Esophagus (tissue), 2 donors: ENCODE measurements at regions not wholly inside any gene's neighbourhood (a gene's known extent, or its start where the extent isn't known, plus 50 kb on each side); places are given as distances from the start of the nearest gene placed in this dataset.

ENCODE experiments used
- H3K27ac ChIP-seq, 2 donors: one replicate each; pipeline ENCODE4 v1.5.1; 2013; ENCODE audit warnings: low read depth in 2 of 2, mild to moderate bottlenecking in 2 of 2, inconsistent platforms in 1 of 2, low read length in 1 of 2, moderate library complexity in 1 of 2
- H3K27me3 ChIP-seq, 2 donors: one replicate each; pipeline ENCODE4 v1.6.1; 2013; ENCODE audit warnings: low read length in 2 of 2, control low read depth in 1 of 2, mild to moderate bottlenecking in 1 of 2; ENCODE audit not compliant: insufficient read depth in 2 of 2, control insufficient read depth in 1 of 2
- H3K36me3 ChIP-seq, 2 donors: one replicate each; pipeline ENCODE4 v1.6.1; 2013; ENCODE audit warnings: low read length in 1 of 2; ENCODE audit not compliant: control insufficient read depth in 2 of 2, insufficient read depth in 2 of 2
- H3K4me1 ChIP-seq, 2 donors: one replicate each; pipeline ENCODE4 v1.6.1; 2013; ENCODE audit warnings: low read length in 1 of 2; ENCODE audit not compliant: control insufficient read depth in 2 of 2, insufficient read depth in 2 of 2
- H3K4me3 ChIP-seq, 2 donors: one replicate each; pipeline ENCODE4 v1.5.1; 2013; ENCODE audit warnings: low read length in 2 of 2, mild to moderate bottlenecking in 2 of 2, low read depth in 1 of 2, moderate library complexity in 1 of 2
- H3K9me3 ChIP-seq, 2 donors: one replicate each; pipeline ENCODE4 v1.6.1; 2013; ENCODE audit warnings: mild to moderate bottlenecking in 2 of 2, low read depth in 1 of 2, low read length in 1 of 2, moderate library complexity in 1 of 2; ENCODE audit not compliant: control insufficient read depth in 2 of 2, insufficient read depth in 1 of 2
- WGBS, 2 donors: extraction: QIAGEN DNeasy Blood & Tissue Kit; methylation state at CpG; one replicate each; pipeline ENCODE4 v1.1.7; 2013; 5-methylcytosine and 5-hydroxymethylcytosine counted together
- donor health status: healthy with polysubstance abuse.
- donor health status: Bipolar disorder and iron deficiency.

DNA sequence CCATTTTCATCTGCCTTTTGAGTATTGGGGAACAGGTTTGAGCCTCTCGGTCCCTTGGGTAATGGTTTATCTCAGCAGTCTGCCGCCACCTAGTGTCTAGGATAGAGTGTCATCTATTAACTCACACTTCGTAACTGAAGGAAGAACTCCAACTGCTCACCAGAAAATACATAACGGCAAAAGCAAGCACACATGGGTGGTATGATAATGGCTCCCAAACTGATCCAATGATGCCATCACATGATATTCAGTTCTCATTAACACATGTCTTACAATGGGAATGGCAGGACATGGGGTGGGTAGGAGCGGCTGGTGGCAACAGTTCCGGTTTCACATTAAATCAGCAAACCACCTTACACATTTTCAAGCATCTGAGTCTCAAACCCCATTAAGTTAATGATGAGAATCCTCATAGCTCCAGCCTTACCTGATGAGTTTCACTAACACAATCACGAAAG, 110.7 kb upstream of the PHACTR1 start:
- H3K27ac ChIP-seq = no peak overlapping the region
- no peaks in the 10 kb centered on the region for H3K27me3 ChIP-seq
- no peaks in the 10 kb centered on the region for H3K4me1 ChIP-seq
- H3K36me3 ChIP-seq = no peaks in the 10 kb centered on the region
- H3K9me3 ChIP-seq = no peaks in the 10 kb centered on the region
- no peak overlapping the region for H3K4me3 ChIP-seq
- whole genome bisulfite sequencing, 2 donors = 43 to 44% methylated on average over 7 of the region's 7 CpGs

DNA sequence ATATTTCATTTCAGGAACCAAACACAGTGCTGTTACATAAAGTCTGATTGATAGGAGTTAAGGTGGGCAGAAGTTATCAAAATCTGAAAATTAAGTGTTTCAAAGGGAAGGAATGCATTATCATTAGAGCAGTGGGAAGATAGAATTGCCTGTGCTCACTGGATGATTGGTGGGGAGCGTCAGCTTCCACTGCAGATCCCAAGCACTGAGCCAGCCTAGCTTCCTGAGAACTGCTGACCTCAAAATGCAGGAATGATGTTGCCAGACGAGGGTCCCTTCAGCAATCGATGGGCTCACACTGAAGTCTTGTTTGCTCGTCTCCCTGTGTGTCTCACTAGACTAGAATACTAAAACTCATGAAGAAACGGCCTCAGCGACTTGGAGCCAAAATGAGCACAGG, 110.0 kb upstream of the PHACTR1 start:
- H3K27me3 ChIP-seq = no peaks in the 10 kb centered on the region
- H3K36me3 ChIP-seq = no peaks in the 10 kb centered on the region
- 85 to 87% methylated on average over 6 of the region's 6 CpGs for WGBS, 2 donors
- H3K4me1 ChIP-seq = no peaks in the 10 kb centered on the region
- H3K9me3 ChIP-seq = no peaks in the 10 kb centered on the region
- no peak overlapping the region for H3K4me3 ChIP-seq
- H3K27ac ChIP-seq = no peak overlapping the region

DNA sequence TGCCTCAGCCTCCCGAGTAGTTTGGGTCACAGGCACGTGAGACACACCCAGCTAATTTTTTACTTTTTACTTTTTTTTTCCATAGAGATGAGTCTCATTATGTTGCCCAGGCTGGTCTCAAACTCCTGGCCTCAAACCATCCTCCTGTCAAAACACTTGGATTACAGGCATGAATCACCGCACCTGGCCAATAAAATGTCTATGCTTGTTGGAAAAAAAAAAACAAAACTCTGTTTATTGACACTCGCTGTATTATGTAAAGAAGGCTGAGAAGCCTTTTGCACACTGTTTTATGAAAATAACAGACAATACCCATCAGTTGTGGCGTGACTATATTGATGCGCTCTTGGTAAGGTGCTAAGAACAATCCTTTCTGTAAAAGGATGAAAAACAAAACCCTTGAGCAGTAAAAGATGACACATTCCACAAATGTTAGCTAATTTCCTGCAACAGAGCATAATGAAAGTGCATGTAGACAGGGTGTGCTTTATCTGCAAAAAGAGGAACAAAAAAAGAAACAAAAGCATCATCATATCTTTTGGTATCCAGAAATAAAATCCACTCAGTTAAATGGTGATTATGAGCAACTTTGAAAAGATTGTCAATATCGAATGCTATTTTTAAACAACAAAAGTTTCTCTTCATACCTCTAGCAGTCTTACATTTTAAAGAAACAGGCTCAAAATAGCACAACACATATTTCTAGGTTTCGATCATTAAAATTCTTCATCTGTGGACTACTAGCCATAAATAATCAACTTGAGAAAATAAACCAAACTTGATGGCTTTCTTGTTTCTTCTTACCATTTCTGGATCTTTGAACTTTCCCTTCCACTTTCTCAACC, 108.3 kb upstream of the PHACTR1 start:
- Histone ChIP-seq H3K27ac (no peak overlapping the region), H3K36me3 (no peaks in the 10 kb centered on the region), H3K27me3 (no peaks in the 10 kb centered on the region), H3K4me1 (no peaks in the 10 kb centered on the region), H3K9me3 (no peaks in the 10 kb centered on the region), H3K4me3 (no peak overlapping the region)
- WGBS, 2 donors = 46 to 52% methylated on average over 8 of the region's 8 CpGs

DNA sequence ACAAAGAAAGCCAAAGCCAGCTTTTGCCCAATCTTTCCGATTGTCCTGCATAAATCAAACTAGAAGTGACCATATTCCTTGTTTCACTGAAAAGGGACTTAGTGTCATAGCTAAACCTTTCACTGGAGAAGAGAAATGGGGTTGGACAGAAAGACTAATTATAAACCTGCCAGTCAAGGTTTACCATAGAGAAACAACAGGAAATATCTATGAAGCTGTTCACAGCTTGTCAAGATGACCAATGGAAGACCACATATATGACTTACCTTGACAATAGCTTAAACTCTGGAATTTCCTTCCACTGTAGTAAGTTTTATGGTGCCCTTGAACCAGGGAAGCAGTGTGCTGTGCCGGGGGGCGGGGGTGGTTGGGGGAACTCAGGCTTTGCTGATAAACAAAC, 107.7 kb upstream of the PHACTR1 start:
- Histone ChIP-seq H3K27ac (no peak overlapping the region), H3K4me3 (no peak overlapping the region), H3K9me3 (no peaks in the 10 kb centered on the region), H3K36me3 (no peaks in the 10 kb centered on the region), H3K4me1 (no peaks in the 10 kb centered on the region), H3K27me3 (no peaks in the 10 kb centered on the region)
- WGBS, 2 donors = 83 to 85% methylated on average over 3 of the region's 3 CpGs

DNA sequence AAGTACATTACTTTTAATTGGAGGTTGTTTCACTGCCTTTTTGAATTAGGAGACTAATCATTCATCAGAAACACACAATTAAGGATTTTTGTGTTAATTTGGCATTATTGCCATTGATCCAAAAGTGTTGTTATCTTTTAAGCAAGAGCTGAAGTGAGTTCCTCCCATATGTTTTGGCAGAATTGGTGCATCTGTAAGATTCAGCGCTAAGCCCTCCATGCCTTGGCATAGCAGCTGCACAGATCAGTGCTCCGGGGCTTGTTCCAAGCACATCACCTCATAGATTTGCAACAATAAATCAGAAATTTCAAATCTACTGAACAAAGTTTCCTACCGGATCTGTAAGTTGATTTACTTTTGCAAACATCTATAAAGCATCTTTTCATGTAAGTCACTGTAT, 106.8 kb upstream of the PHACTR1 start:
- Histone ChIP-seq H3K4me1 (no peaks in the 10 kb centered on the region), H3K36me3 (no peaks in the 10 kb centered on the region), H3K4me3 (no peak overlapping the region), H3K27ac (no peak overlapping the region), H3K27me3 (no peaks in the 10 kb centered on the region), H3K9me3 (no peaks in the 10 kb centered on the region)
- 48 to 65% methylated on average over 3 of the region's 3 CpGs for WGBS, 2 donors

DNA sequence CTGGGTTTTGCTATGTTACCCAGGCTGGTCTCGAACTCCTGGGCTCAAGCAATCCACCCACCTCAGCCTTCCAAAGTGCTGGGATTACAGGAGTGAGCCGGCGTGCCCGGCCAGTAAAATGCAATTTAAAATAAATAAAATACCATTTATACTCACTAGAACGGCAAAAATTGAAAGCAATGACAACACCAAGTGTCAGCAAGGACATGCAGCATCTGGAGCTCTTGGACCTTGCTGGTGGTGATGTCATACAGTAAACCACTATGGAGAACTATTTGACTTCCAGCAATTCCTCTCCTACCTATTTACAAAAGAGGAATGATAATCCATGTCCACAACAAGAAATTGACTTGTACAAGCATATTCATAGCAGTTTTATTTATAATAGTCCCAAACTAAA, 105.7 kb upstream of the PHACTR1 start:
- Histone ChIP-seq H3K4me1 (no peaks in the 10 kb centered on the region), H3K27ac (no peak overlapping the region), H3K36me3 (no peaks in the 10 kb centered on the region), H3K27me3 (no peaks in the 10 kb centered on the region), H3K9me3 (no peaks in the 10 kb centered on the region), H3K4me3 (no peak overlapping the region)
- WGBS, 2 donors = 70 to 72% methylated on average over 5 of the region's 5 CpGs

DNA sequence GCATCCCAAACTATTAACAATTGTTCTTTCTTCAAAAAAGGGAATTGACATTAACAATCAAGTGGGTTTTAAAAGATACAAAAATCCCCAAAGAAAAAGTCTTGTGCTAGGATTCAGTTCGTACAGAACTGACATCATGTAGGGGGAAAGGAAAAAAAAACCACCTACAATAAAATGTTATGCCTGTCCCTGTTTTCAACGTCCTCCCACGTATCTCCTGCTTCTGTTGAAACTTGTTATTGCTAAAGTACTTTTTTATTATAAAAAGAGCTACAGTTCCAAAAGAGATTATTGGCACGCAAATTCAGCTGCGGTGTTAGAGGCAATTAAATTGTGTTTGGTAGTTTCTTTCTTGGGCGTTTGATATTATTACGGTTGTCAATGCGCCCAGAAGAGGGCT, 102.8 kb upstream of the PHACTR1 start:
- Histone ChIP-seq H3K27ac (no peak overlapping the region), H3K27me3 (no peaks in the 10 kb centered on the region), H3K4me3 (no peak overlapping the region), H3K9me3 (no peaks in the 10 kb centered on the region), H3K4me1 (no peaks in the 10 kb centered on the region), H3K36me3 (no peaks in the 10 kb centered on the region)
- 36 to 49% methylated on average over 8 of the region's 8 CpGs for WGBS, 2 donors

DNA sequence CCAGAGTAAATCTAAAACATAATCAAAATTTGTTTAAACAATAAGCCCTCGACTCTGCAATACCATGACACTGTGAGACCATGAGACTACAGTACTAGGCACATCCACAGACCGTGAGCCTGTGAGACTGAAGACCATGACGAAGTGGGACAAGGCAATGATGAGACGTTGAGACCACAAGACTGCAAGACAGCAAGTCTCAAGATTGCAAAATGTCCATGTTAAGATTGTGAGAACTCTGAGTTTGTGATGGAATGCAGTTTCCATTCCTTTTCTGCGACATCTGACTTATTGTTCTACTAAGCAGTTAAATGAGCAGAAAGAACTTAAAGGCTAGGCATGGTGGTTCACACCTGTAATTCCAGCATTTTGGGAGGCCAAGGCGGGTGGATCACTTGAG, 102.1 kb upstream of the PHACTR1 start:
- Histone ChIP-seq H3K36me3 (no peaks in the 10 kb centered on the region), H3K27ac (no peak overlapping the region), H3K9me3 (no peaks in the 10 kb centered on the region), H3K4me3 (no peak overlapping the region), H3K4me1 (no peaks in the 10 kb centered on the region), H3K27me3 (no peaks in the 10 kb centered on the region)
- WGBS, 2 donors = 84 to 87% methylated on average over 6 of the region's 6 CpGs

DNA sequence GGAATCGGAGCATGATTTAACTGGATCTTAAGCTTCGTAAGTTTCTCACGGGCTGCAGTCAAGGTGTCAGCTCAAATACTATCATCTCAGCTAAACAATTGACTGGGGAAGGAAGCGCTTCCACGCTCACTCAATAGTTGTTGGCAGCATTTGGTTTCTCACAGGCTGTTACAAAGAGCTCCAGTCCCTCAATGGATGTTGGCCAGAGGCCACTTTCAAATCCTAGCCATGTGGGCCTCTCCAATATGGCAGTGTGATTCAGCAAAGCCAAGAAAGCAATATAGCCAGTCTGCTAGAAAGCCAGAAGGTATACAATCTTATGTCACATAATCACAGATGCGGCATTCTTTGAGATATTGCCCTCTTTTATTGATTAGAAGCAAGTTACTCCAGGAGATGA, 98.3 kb upstream of the PHACTR1 start:
- no peaks in the 10 kb centered on the region for H3K9me3 ChIP-seq
- no peaks in the 10 kb centered on the region for H3K36me3 ChIP-seq
- no peaks in the 10 kb centered on the region for H3K4me1 ChIP-seq
- H3K27ac ChIP-seq = no peak overlapping the region
- WGBS, 2 donors = 82 to 84% methylated on average over 6 of the region's 6 CpGs
- H3K4me3 ChIP-seq = no peak overlapping the region
- no peaks in the 10 kb centered on the region for H3K27me3 ChIP-seq

DNA sequence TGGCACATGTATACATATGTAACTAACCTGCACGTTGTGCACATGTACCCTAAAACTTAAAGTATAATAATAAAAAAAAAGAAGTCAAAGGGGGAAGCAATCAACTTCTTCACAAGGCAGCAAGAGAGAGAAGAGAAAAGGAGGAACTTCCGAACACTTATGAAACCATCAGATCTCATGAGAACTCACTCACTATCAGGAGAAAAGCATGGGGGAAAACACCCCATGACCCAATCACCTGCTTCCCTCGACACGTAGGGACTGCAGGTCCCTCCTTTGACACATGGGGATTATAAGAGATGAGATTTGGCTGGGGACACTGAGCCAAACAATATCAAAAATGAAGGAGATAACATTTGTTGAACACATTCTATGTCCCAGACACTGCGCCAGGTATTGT, 94.8 kb upstream of the PHACTR1 start:
- Histone ChIP-seq H3K27me3 (no peaks in the 10 kb centered on the region), H3K9me3 (no peaks in the 10 kb centered on the region), H3K4me1 (no peaks in the 10 kb centered on the region), H3K4me3 (no peak overlapping the region), H3K27ac (no peak overlapping the region), H3K36me3 (no peaks in the 10 kb centered on the region)
- 69 to 72% methylated on average over 5 of the region's 5 CpGs for WGBS, 2 donors
